Vagina (tissue), 2 donors: ENCODE measurements at regions not wholly inside any gene's neighbourhood (a gene's known extent, or its start where the extent isn't known, plus 50 kb on each side); places are given as distances from the start of the nearest gene placed in this dataset.
"Not testable (repeated sequence)": the region's sequence is repeated elsewhere in the genome, so short reads cannot be mapped to it uniquely, and the experiment has no call there.

Source experiments
- DNase-seq, 2 donors: peaks; one replicate each; pipeline ENCODE4 v3.0.0-alpha.2; 2017; ENCODE audit errors: extremely low spot score in 2 of 2
- H3K27ac ChIP-seq: fragments of 200-600 bp; sonication (generic); one replicate; pipeline ENCODE4 v1.5.1; 2019
- H3K27me3 ChIP-seq: fragments of 200-600 bp; sonication (generic); one replicate; pipeline ENCODE4 v1.5.1; 2019
- H3K36me3 ChIP-seq, 2 donors: fragments of 200-600 bp; sonication (generic); one replicate each; pipeline ENCODE4 v1.5.1; 2017 to 2019
- H3K4me1 ChIP-seq: fragments of 200-600 bp; sonication (generic); one replicate; pipeline ENCODE4 v1.5.1; 2019
- H3K4me3 ChIP-seq, 2 donors: fragments of 200-600 bp; sonication (generic); 1 replicate in 1 of 2; 2 replicates in 1 of 2; pipeline ENCODE4 v1.5.1; 2016 to 2019
- H3K9me3 ChIP-seq: fragments of 200-600 bp; sonication (generic); one replicate; pipeline ENCODE4 v1.5.1; 2019
- CTCF ChIP-seq, 3 experiments: fragments of 450-650 bp in 2 of 3; fragments of 200-600 bp in 1 of 3; sonication (generic) in 1 of 3; IDR thresholded peaks; one replicate each; pipeline ENCODE4 v1.5.1; 2017 to 2019; ENCODE audit warnings: antibody characterized with exemption in 3 of 3, mild to moderate bottlenecking in 2 of 3, moderate library complexity in 2 of 3
- POLR2A ChIP-seq, 2 donors: fragments of 450-650 bp; IDR thresholded peaks; one replicate each; pipeline ENCODE4 v1.6.1; 2017; ENCODE audit warnings: antibody characterized with exemption in 2 of 2, mild to moderate bottlenecking in 2 of 2, moderate library complexity in 2 of 2
- POLR2AphosphoS5 ChIP-seq, 2 donors: sonication (generic); formaldehyde crosslinking; IDR thresholded peaks; one replicate each; pipeline ENCODE4 v1.9.0; 2017; ENCODE audit warnings: antibody characterized with exemption in 2 of 2, mild to moderate bottlenecking in 2 of 2, low read depth in 1 of 2; ENCODE audit not compliant: insufficient read depth in 1 of 2
- intact Hi-C: fragments of 100-400 bp; cut with DNase I; formaldehyde crosslinking; loops from one replicate; pipeline ENCODE4 v1.15.1; 2023

GRCh38 chr4:33961761-33962160 is 2282.6 kb downstream of the ARAP2 start:
- no peaks in the 10 kb centered on the region for H3K36me3 ChIP-seq
- DNase-seq = no peak
- H3K9me3 ChIP-seq = no peaks in the 10 kb centered on the region
- no peaks in the 10 kb centered on the region for H3K4me1 ChIP-seq
- intact Hi-C loops = no loop called here
- H3K27ac ChIP-seq = no peak overlapping the region
- no peaks in the 10 kb centered on the region for H3K27me3 ChIP-seq
- TF ChIP-seq CTCF (IDR thresholded peaks at IDR 0.05) (no peak), POLR2AphosphoS5 (IDR thresholded peaks at IDR 0.05; ENCODE audit: insufficient read depth in 1 of 2, low read depth in 1 of 2) (no peak), POLR2A (IDR thresholded peaks at IDR 0.05) (no peak)
- no peak overlapping the region for H3K4me3 ChIP-seq

- no peaks in the 10 kb centered on the region for H3K27me3 ChIP-seq
- TF ChIP-seq POLR2AphosphoS5 (IDR thresholded peaks at IDR 0.05; ENCODE audit: insufficient read depth in 1 of 2, low read depth in 1 of 2) (no peak), POLR2A (IDR thresholded peaks at IDR 0.05) (no peak)
- H3K27ac ChIP-seq = no peak overlapping the region
- DNase-seq = no peak
- intact Hi-C loops = no loop called here
- no peaks in the 10 kb centered on the region for H3K4me1 ChIP-seq
- no peaks in the 10 kb centered on the region for H3K9me3 ChIP-seq
- H3K4me3 ChIP-seq = no peak overlapping the region
- H3K36me3 ChIP-seq = no peaks in the 10 kb centered on the region
Observed at GRCh38 chr4:33966808-33967207, 2277.5 kb downstream of the ARAP2 start.

- intact Hi-C loops = no loop called here
- H3K27ac ChIP-seq = no peak overlapping the region
- TF ChIP-seq POLR2A (IDR thresholded peaks at IDR 0.05) (no peak), POLR2AphosphoS5 (IDR thresholded peaks at IDR 0.05; ENCODE audit: insufficient read depth in 1 of 2, low read depth in 1 of 2) (no peak), CTCF (IDR thresholded peaks at IDR 0.05) (no peak)
Observed at GRCh38 chr4:33974270-33974669, 2270.0 kb downstream of the ARAP2 start.

GRCh38 chr4:33975995-33976394 is 2268.3 kb downstream of the ARAP2 start:
- H3K9me3 ChIP-seq = no peaks in the 10 kb centered on the region
- DNase-seq = no peak
- no peaks in the 10 kb centered on the region for H3K36me3 ChIP-seq
- no peak overlapping the region for H3K4me3 ChIP-seq
- TF ChIP-seq CTCF (IDR thresholded peaks at IDR 0.05) (no peak), POLR2AphosphoS5 (IDR thresholded peaks at IDR 0.05; ENCODE audit: insufficient read depth in 1 of 2, low read depth in 1 of 2) (no peak)
- H3K27ac ChIP-seq = no peak overlapping the region
- intact Hi-C loops = no loop called here
- H3K4me1 ChIP-seq = no peaks in the 10 kb centered on the region
- H3K27me3 ChIP-seq = no peaks in the 10 kb centered on the region

More at GRCh38 chr4:33974270-33974669, 2270.0 kb downstream of the ARAP2 start:
- H3K4me1 ChIP-seq = no peaks in the 10 kb centered on the region
- H3K27me3 ChIP-seq = no peaks in the 10 kb centered on the region
- no peak for DNase-seq
- no peaks in the 10 kb centered on the region for H3K9me3 ChIP-seq
- H3K4me3 ChIP-seq = no peak overlapping the region
- no peaks in the 10 kb centered on the region for H3K36me3 ChIP-seq

- H3K36me3 ChIP-seq, intact Hi-C loops, H3K4me3 ChIP-seq, H3K27me3 ChIP-seq, H3K4me1 ChIP-seq, H3K27ac ChIP-seq, DNase-seq, H3K9me3 ChIP-seq: not testable (repeated sequence)
Observed at GRCh38 chr4:33979781-33980180, 2264.5 kb downstream of the ARAP2 start.

- Histone ChIP-seq H3K9me3 (no peaks in the 10 kb centered on the region), H3K27ac (no peak overlapping the region), H3K4me3 (no peak overlapping the region), H3K36me3 (no peaks in the 10 kb centered on the region), H3K4me1 (no peaks in the 10 kb centered on the region), H3K27me3 (no peaks in the 10 kb centered on the region)
- no peak for DNase-seq
- intact Hi-C loops = no loop called here
- TF ChIP-seq CTCF (IDR thresholded peaks at IDR 0.05) = no peak
- no peak for TF ChIP-seq POLR2AphosphoS5 (IDR thresholded peaks at IDR 0.05; ENCODE audit: insufficient read depth in 1 of 2, low read depth in 1 of 2)
- TF ChIP-seq POLR2A (IDR thresholded peaks at IDR 0.05) = no peak
Observed at GRCh38 chr4:33980361-33980760, 2264.0 kb downstream of the ARAP2 start.
